ENCODE measurements at regions not wholly inside any gene's neighbourhood (a gene's known extent, or its start where the extent isn't known, plus 50 kb on each side); places are given as distances from the start of the nearest gene placed in this dataset.

DNA sequence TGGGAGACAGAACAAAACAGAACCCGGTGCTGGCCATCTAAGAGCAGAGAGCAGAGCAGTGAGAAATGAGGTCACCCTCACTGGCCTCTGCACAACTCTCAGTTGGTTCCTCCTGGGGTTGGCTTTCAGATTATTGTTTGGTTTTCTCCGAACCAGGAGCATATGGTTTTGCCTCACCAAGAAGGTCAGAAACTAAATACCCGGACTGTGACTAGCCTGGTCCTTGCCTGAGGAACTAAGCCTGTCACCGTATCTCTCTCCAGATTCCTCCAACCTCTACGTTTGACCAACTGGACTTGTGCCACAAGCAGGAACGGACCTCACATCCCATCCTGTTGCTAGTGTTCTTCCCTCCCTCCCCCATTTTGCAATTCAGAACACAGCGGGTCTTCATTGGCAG lies 450.4 kb upstream of the JARID2 start:
- H3K56ac ChIP-seq (ENCODE audit: insufficient read length, low read depth, low read length), result no peak overlapping the region
- H3K4me2 ChIP-seq (ENCODE audit: insufficient read depth, insufficient read length, low read length), result no peak overlapping the region
- H3K79me2 ChIP-seq (ENCODE audit: insufficient read depth, low read length), result no peaks in the 10 kb centered on the region; the same call in 1 of the 2 replicates
- H2BK5ac ChIP-seq (ENCODE audit: insufficient read length, low read length), result no peak overlapping the region
- no peak overlapping the region for H2BK15ac ChIP-seq (ENCODE audit: low read depth, low read length)
- H2BK12ac ChIP-seq (ENCODE audit: insufficient read length, low read depth, low read length), result no peak overlapping the region
- no peak overlapping the region for H3K14ac ChIP-seq (ENCODE audit: insufficient read depth, low read length)
- no peak overlapping the region for H4K8ac ChIP-seq (replicated peaks; ENCODE audit: insufficient read length, low read depth, low read length)
- H3K9me3 ChIP-seq (ENCODE audit: control insufficient read depth, low read depth, low read length), result no peaks in the 10 kb centered on the region
- no peaks in the 10 kb centered on the region for H3K79me1 ChIP-seq (ENCODE audit: insufficient read depth, low read depth, low read length, poor library complexity, severe bottlenecking)
- no peak overlapping the region for H2AK5ac ChIP-seq (ENCODE audit: insufficient read length, low read length)
- no peak overlapping the region for H4K91ac ChIP-seq (ENCODE audit: insufficient read length, low read depth, low read length)
- H4K20me1 ChIP-seq (ENCODE audit: control insufficient read depth, insufficient read depth, insufficient read length), result no peaks in the 10 kb centered on the region
- H3K27me3 ChIP-seq (ENCODE audit: insufficient read depth, low read length), result no peaks in the 10 kb centered on the region
- peaks cover 35 to 37% of the 10 kb centered on the region in 2 experiments for H3K4me1 Mint-ChIP-seq
- H3T11ph ChIP-seq (ENCODE audit: low read length), result no peak overlapping the region
- peaks cover 4% of the 10 kb centered on the region; the same call in 1 of the 2 replicates for H3K4me1 ChIP-seq (ENCODE audit: insufficient read depth, low read length)
- TF ChIP-seq, protein P1, sequence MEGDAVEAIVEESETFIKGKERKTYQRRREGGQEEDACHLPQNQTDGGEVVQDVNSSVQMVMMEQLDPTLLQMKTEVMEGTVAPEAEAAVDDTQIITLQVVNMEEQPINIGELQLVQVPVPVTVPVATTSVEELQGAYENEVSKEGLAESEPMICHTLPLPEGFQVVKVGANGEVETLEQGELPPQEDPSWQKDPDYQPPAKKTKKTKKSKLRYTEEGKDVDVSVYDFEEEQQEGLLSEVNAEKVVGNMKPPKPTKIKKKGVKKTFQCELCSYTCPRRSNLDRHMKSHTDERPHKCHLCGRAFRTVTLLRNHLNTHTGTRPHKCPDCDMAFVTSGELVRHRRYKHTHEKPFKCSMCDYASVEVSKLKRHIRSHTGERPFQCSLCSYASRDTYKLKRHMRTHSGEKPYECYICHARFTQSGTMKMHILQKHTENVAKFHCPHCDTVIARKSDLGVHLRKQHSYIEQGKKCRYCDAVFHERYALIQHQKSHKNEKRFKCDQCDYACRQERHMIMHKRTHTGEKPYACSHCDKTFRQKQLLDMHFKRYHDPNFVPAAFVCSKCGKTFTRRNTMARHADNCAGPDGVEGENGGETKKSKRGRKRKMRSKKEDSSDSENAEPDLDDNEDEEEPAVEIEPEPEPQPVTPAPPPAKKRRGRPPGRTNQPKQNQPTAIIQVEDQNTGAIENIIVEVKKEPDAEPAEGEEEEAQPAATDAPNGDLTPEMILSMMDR (conservative IDR thresholded peaks at IDR 0.05), result no peak
- H3K27ac Mint-ChIP-seq, result no peak overlapping the region
- no peaks in the 10 kb centered on the region for H3K23me2 ChIP-seq (ENCODE audit: insufficient read length, low read depth, low read length, poor library complexity, severe bottlenecking)
- H3K36me3 Mint-ChIP-seq (ENCODE audit: insufficient read depth in 1 of 3, low read depth in 3 of 3), result peaks cover 4 to 14% (median 6%) of the 10 kb centered on the region in 3 experiments; a peak in 5 of 7 replicates
- no peak overlapping the region for H3K4ac ChIP-seq (ENCODE audit: low read depth, low read length)
- no peaks in the 10 kb centered on the region for H3K27me3 Mint-ChIP-seq (ENCODE audit: low read depth)
- H4K5ac ChIP-seq (ENCODE audit: insufficient read length, low read depth, low read length), result no peak overlapping the region
- no peak overlapping the region for H3K9ac ChIP-seq (ENCODE audit: extremely low read depth, insufficient read length, low read length)
- no peak overlapping the region for H3K23ac ChIP-seq (ENCODE audit: insufficient read length, low read depth, low read length)
- no peak overlapping the region for H2AFZ ChIP-seq (ENCODE audit: low read length)
- H3K18ac ChIP-seq (ENCODE audit: insufficient read length, low read depth, low read length), result no peak overlapping the region
- peaks cover 3 to 19% of the 10 kb centered on the region in 2 experiments; a peak in 4 of 5 replicates for H3K9me3 Mint-ChIP-seq
- no peak overlapping the region for H3K4me3 Mint-ChIP-seq
- WGBS (ENCODE audit: extremely low coverage, insufficient read length, low lambda C conversion rate), result no CpG with 5 or more reads among the region's 7 CpGs
- no peak for DNase-seq
- no peak overlapping the region for H3K27ac ChIP-seq (ENCODE audit: insufficient read length, low read depth, low read length)
- H2BK120ac ChIP-seq (ENCODE audit: low read depth, low read length, poor library complexity, severe bottlenecking), result no peak overlapping the region
- H2BK20ac ChIP-seq (ENCODE audit: low read depth, low read length, poor library complexity, severe bottlenecking), result no peak overlapping the region
